ENCODE measurements at regions not wholly inside any gene's neighbourhood (a gene's known extent, or its start where the extent isn't known, plus 50 kb on each side); places are given as distances from the start of the nearest gene placed in this dataset.

DNA sequence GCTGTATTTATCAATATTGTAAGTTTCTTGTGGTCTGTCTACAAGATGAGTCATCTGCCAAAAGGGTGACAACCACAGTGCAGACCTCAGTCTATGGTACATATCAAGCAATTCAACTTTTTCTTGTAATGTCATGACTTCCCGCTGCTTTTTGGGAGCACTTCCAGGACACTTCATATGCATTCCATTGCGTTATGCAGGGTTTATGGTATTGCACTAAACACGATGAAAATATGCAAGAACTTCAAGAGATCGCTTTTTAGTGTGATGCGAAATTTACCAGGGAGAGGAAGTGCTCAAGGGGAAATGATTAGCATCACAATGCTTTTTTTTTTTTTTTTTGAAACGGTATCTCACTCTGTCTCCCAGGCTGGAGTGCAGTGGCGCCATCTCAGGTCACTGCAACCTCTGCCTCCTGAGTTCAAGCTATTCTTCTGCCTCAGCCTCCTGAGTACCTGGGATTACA, 166.5 kb downstream of the TFAP2A start:
- TF ChIP-seq, protein P1, sequence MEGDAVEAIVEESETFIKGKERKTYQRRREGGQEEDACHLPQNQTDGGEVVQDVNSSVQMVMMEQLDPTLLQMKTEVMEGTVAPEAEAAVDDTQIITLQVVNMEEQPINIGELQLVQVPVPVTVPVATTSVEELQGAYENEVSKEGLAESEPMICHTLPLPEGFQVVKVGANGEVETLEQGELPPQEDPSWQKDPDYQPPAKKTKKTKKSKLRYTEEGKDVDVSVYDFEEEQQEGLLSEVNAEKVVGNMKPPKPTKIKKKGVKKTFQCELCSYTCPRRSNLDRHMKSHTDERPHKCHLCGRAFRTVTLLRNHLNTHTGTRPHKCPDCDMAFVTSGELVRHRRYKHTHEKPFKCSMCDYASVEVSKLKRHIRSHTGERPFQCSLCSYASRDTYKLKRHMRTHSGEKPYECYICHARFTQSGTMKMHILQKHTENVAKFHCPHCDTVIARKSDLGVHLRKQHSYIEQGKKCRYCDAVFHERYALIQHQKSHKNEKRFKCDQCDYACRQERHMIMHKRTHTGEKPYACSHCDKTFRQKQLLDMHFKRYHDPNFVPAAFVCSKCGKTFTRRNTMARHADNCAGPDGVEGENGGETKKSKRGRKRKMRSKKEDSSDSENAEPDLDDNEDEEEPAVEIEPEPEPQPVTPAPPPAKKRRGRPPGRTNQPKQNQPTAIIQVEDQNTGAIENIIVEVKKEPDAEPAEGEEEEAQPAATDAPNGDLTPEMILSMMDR (IDR thresholded peaks at IDR 0.05; ENCODE audit: borderline replicate concordance, insufficient read depth, low read depth, low read length), result no peak
- no peak overlapping the region for H3K4me3 ChIP-seq (ENCODE audit: low read depth, low read length)

DNA sequence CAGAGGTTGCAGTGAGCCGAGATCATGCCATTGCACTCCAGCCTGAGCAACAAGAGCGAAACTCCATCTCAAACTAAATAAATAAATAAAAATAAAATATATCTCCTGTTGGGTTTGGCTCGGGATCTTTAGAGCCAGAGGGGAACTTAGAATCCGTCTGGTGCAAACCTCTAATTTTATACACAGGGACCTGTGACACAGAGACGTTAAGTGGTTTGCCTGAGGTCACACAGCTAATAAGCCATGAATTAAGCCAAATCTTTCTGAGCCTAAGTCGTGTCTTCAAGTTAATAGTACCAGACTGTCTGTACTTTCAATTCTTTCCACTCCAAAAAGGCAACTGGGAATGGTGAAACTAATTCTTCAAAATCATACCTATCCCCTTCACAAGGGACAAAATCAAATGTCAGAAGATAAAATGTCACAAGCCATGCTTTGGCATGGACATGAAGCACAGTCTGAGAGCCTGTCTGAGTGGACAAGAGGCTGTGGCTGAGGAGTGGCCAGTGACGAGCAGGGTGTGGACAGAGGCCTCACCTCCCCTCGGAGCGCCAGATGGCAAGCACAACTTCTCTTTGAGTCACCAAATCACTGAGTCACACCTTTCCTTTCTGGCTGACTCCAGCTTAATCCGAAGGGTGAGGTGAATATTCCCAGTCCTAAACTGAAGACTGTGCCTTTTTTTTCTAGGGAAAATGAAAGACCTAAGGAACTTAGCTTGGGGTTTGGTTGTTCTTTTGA, 177.4 kb downstream of the TFAP2A start:
- no peak overlapping the region for H3K4me3 ChIP-seq (ENCODE audit: low read depth, low read length)
- TF ChIP-seq, protein P1 (IDR thresholded peaks at IDR 0.05; ENCODE audit: borderline replicate concordance, insufficient read depth, low read depth, low read length), result no peak

GRCh38 chr6:10235344-10235743, 179.5 kb downstream of the TFAP2A start:
- no peak overlapping the region for H3K4me3 ChIP-seq (ENCODE audit: low read depth, low read length)
- TF ChIP-seq, protein P1 (IDR thresholded peaks at IDR 0.05; ENCODE audit: borderline replicate concordance, insufficient read depth, low read depth, low read length), result no peak

GRCh38 chr6:10230531-10230930, 184.3 kb downstream of the TFAP2A start:
- TF ChIP-seq, protein P1 (IDR thresholded peaks at IDR 0.05; ENCODE audit: borderline replicate concordance, insufficient read depth, low read depth, low read length), result no peak
- no peak overlapping the region for H3K4me3 ChIP-seq (ENCODE audit: low read depth, low read length)

- TF ChIP-seq, protein P1 (IDR thresholded peaks at IDR 0.05; ENCODE audit: borderline replicate concordance, insufficient read depth, low read depth, low read length), result no peak
- no peak overlapping the region for H3K4me3 ChIP-seq (ENCODE audit: low read depth, low read length)
Observed at GRCh38 chr6:10223841-10224240, 191.0 kb downstream of the TFAP2A start.

GRCh38 chr6:10221178-10221577, 193.7 kb downstream of the TFAP2A start:
- TF ChIP-seq, protein P1 (IDR thresholded peaks at IDR 0.05; ENCODE audit: borderline replicate concordance, insufficient read depth, low read depth, low read length), result no peak

DNA sequence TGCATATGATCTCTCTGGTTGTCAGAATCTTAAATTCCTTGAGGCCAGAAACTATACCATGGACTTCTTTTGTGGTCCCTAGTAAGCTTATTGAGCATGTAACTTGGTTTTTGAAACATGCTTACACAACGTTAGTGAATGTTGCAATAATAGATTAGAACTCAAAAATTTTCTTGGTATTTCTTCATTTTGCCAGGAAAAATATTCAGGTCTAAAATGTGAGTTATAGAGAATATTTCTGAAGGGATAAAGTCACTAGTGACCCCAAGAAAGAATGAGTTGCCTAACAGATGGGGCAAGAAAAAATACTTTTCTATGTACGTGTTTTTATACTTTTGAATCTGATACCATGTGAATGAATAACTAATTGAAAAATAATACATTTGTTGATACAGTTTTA, 195.4 kb downstream of the TFAP2A start:
- TF ChIP-seq, protein P1 (IDR thresholded peaks at IDR 0.05; ENCODE audit: borderline replicate concordance, insufficient read depth, low read depth, low read length), result no peak
- H3K4me3 ChIP-seq (ENCODE audit: low read depth, low read length), result no peak overlapping the region

More at GRCh38 chr6:10221178-10221577, 193.7 kb downstream of the TFAP2A start:
- H3K4me3 ChIP-seq (ENCODE audit: low read depth, low read length), result no peak overlapping the region
